SK-N-SH (cell line): ENCODE measurements at regions not wholly inside any gene's neighbourhood (a gene's known extent, or its start where the extent isn't known, plus 50 kb on each side); places are given as distances from the start of the nearest gene placed in this dataset.

Experiments used
- CTCF ChIA-PET: fragments of 300-600, 350-600 bp; formaldehyde crosslinking; extraction: SDS; loops from one replicate; lab custom pipeline; 2021; lab: Yijun Ruan, JAX
- POLR2A ChIA-PET: fragments of 350-600 bp; sonication (Branson Sonifier 250); formaldehyde crosslinking; extraction: SDS; loops from one replicate; lab custom pipeline; 2020; ENCODE audit warnings: antibody characterized with exemption, inconsistent platforms; lab: Yijun Ruan, JAX
- DNase-seq: peaks from one replicate; pipeline ENCODE4 v3.0.0; 2012
- H2AFZ ChIP-seq: fragments of 200-600 bp; sonication (generic); 2 replicates; pipeline ENCODE4 v1.8.1; 2016; ENCODE audit warnings: antibody characterized with exemption, mild to moderate bottlenecking, low read depth
- H3F3A ChIP-seq: fragments of 200-600 bp; sonication (generic); replicated peaks from 2 replicates; pipeline ENCODE3; 2016; ENCODE audit warnings: antibody characterized with exemption, mild to moderate bottlenecking; ENCODE audit not compliant: insufficient read depth
- H3K27ac ChIP-seq, 2 experiments: fragments of 200-500 bp in 1 of 2; fragments of 200-600 bp in 1 of 2; sonication (Bioruptor generic) in 1 of 2; sonication (generic), shearing (Covaris generic) in 1 of 2; 2 replicates each; pipeline versions ENCODE4 v1.5.1 to v1.6.1; 2014 to 2016; ENCODE audit warnings: low read depth in 2 of 2, inconsistent platforms in 1 of 2, low read length in 1 of 2, mild to moderate bottlenecking in 1 of 2, mixed read lengths in 1 of 2
- H3K27me3 ChIP-seq: fragments of 200-600 bp; sonication (generic), shearing (Covaris generic); 2 replicates; pipeline ENCODE4 v1.6.1; 2016; ENCODE audit warnings: mixed run types; ENCODE audit not compliant: insufficient read depth
- H3K36me3 ChIP-seq, 2 experiments: fragments of 200-500 bp in 1 of 2; fragments of 200-600 bp in 1 of 2; sonication (Bioruptor generic) in 1 of 2; sonication (generic) in 1 of 2; replicated peaks in 1 of 2; 2 replicates each; pipeline versions ENCODE3 to v1.5.1; 2014 to 2016; ENCODE audit warnings: low read length in 1 of 2, mild to moderate bottlenecking in 1 of 2; ENCODE audit not compliant: insufficient read depth in 2 of 2, control insufficient read depth in 1 of 2
- H3K4me1 ChIP-seq, 2 experiments: fragments of 200-500 bp in 1 of 2; fragments of 200-600 bp in 1 of 2; sonication (Bioruptor generic) in 1 of 2; sonication (generic), shearing (Covaris generic) in 1 of 2; 2 replicates each; pipeline versions ENCODE4 v1.5.1 to v1.6.1; 2014 to 2016; ENCODE audit warnings: low read depth in 1 of 2, low read length in 1 of 2, mixed run types in 1 of 2; ENCODE audit not compliant: insufficient read depth in 2 of 2, control insufficient read depth in 1 of 2
- H3K4me2 ChIP-seq: fragments of 200-600 bp; sonication (generic), shearing (Covaris generic); 2 replicates; pipeline ENCODE4 v1.6.1; 2017; ENCODE audit warnings: mixed run types
- H3K4me3 ChIP-seq, 2 experiments: fragments of 200-500 bp in 1 of 2; fragments of 200-600 bp in 1 of 2; sonication (Bioruptor generic) in 1 of 2; sonication (generic), shearing (Covaris generic) in 1 of 2; 2 replicates each; pipeline versions ENCODE4 v1.5.1 to v1.8.1; 2014 to 2016; ENCODE audit warnings: low read depth in 2 of 2, inconsistent platforms in 1 of 2, low read length in 1 of 2, mild to moderate bottlenecking in 1 of 2, mixed read lengths in 1 of 2, moderate library complexity in 1 of 2
- H3K79me2 ChIP-seq: fragments of 200-600 bp; sonication (generic); 2 replicates; pipeline ENCODE4 v1.8.1; 2017; ENCODE audit warnings: mild to moderate bottlenecking; ENCODE audit not compliant: insufficient read depth
- H3K9ac ChIP-seq: fragments of 200-600 bp; sonication (generic); 2 replicates; pipeline ENCODE4 v1.6.1; 2017; ENCODE audit warnings: mixed run types
- H3K9me2 ChIP-seq: fragments of 200-600 bp; sonication (generic); 2 replicates; pipeline ENCODE4 v1.6.1; 2017; ENCODE audit warnings: mixed run types
- H3K9me3 ChIP-seq: fragments of 200-600 bp; sonication (generic); 2 replicates; pipeline ENCODE4 v1.6.1; 2017; ENCODE audit warnings: mixed run types, mild to moderate bottlenecking, moderate library complexity
- H4K20me1 ChIP-seq: fragments of 200-600 bp; sonication (generic); 2 replicates; pipeline ENCODE4 v1.6.1; 2017; ENCODE audit warnings: mild to moderate bottlenecking, mixed run types; ENCODE audit not compliant: insufficient read depth
- EP300 ChIP-seq, 2 experiments: IDR thresholded peaks; 2 replicates each; pipeline versions ENCODE4 v1.4.0 to v1.6.1; 2012; ENCODE audit warnings: borderline replicate concordance in 1 of 2, low read depth in 1 of 2, low read length in 1 of 2
- FOXJ3 ChIP-seq: sonication (generic); formaldehyde crosslinking; IDR thresholded peaks from 2 replicates; pipeline ENCODE4 v1.5.1; 2020; ENCODE audit warnings: mild to moderate bottlenecking, missing genetic modification reagents
- GABPA ChIP-seq: IDR thresholded peaks from 2 replicates; pipeline ENCODE4 v1.4.0; 2012; ENCODE audit warnings: low read depth, mild to moderate bottlenecking
- JUND ChIP-seq: IDR thresholded peaks from 2 replicates; pipeline ENCODE4 v1.4.0; 2012
- MEF2A ChIP-seq: IDR thresholded peaks from 2 replicates; pipeline ENCODE4 v1.4.0; 2012; ENCODE audit warnings: low read depth, borderline replicate concordance
- MXI1 ChIP-seq: IDR thresholded peaks from 2 replicates; pipeline ENCODE4 v1.6.1; 2012; ENCODE audit warnings: mild to moderate bottlenecking, low read depth, low read length, improper control_type of control experiment
- NFIC ChIP-seq: IDR thresholded peaks from 2 replicates; pipeline ENCODE4 v1.4.0; 2012; ENCODE audit warnings: borderline replicate concordance
- NRF1 ChIP-seq: IDR thresholded peaks from 2 replicates; pipeline ENCODE4 v1.6.1; 2012; ENCODE audit warnings: low read depth, mild to moderate bottlenecking, low read length
- POLR2AphosphoS5 ChIP-seq: IDR thresholded peaks from 2 replicates; pipeline ENCODE4 v1.6.1; 2012; ENCODE audit warnings: low read depth, low read length
- RAD21 ChIP-seq: IDR thresholded peaks from 2 replicates; pipeline ENCODE4 v1.6.1; 2012; ENCODE audit warnings: mild to moderate bottlenecking, low read length
- RCOR1 ChIP-seq: fragments of 150-350 bp; IDR thresholded peaks from 2 replicates; pipeline ENCODE4 v1.6.1; 2017; ENCODE audit warnings: antibody characterized with exemption, low read length
- RFX5 ChIP-seq: IDR thresholded peaks from 2 replicates; pipeline ENCODE4 v1.6.1; 2012; ENCODE audit warnings: mild to moderate bottlenecking, improper control_type of control experiment, low read length
- RXRA ChIP-seq: IDR thresholded peaks from 2 replicates; pipeline ENCODE4 v1.4.0; 2012; ENCODE audit warnings: low read depth, mild to moderate bottlenecking, borderline replicate concordance
- SIN3A ChIP-seq: IDR thresholded peaks from 2 replicates; pipeline ENCODE4 v1.6.1; 2012; ENCODE audit warnings: low read depth, mild to moderate bottlenecking, low read length, moderate library complexity, borderline replicate concordance
- SMC3 ChIP-seq: IDR thresholded peaks from 2 replicates; pipeline ENCODE4 v1.6.1; 2012; ENCODE audit warnings: low read depth, low read length, improper control_type of control experiment
- TAF1 ChIP-seq: IDR thresholded peaks from 2 replicates; pipeline ENCODE4 v1.6.1; 2012; ENCODE audit warnings: low read depth, mild to moderate bottlenecking, low read length, moderate library complexity, borderline replicate concordance
- TCF12 ChIP-seq: IDR thresholded peaks from 2 replicates; pipeline ENCODE4 v1.4.0; 2012
- TEAD4 ChIP-seq: IDR thresholded peaks from 2 replicates; pipeline ENCODE4 v1.4.0; 2012; ENCODE audit warnings: mild to moderate bottlenecking, borderline replicate concordance; ENCODE audit not compliant: insufficient read depth
- WGBS: methylation state at CpG from one replicate; pipeline ENCODE4 v1.1.6; 2017; ENCODE audit warnings: low lambda C conversion rate; 5-methylcytosine and 5-hydroxymethylcytosine counted together
- TF ChIP-seq, protein P1 (sequence below): IDR thresholded peaks from 2 replicates; pipeline ENCODE4 v1.4.0; 2012; ENCODE audit warnings: low read depth
- TF ChIP-seq, protein P2 (sequence below): fragments of 150-350 bp; IDR thresholded peaks from 2 replicates; pipeline ENCODE4 v1.6.1; 2017; ENCODE audit warnings: antibody characterized with exemption, low read length, low read depth, borderline replicate concordance
- TF ChIP-seq, protein P3 (sequence below): fragments of 200-600 bp; sonication (generic); IDR thresholded peaks from 2 replicates; pipeline ENCODE4 v1.6.1; 2017; ENCODE audit warnings: antibody characterized with exemption, mild to moderate bottlenecking, moderate library complexity
- TF ChIP-seq, protein P4 (sequence below): IDR thresholded peaks from 2 replicates; pipeline ENCODE4; 2012
- TF ChIP-seq, protein P5 (sequence below): IDR thresholded peaks from 2 replicates; pipeline ENCODE4 v1.6.1; 2012; ENCODE audit warnings: mild to moderate bottlenecking, low read depth, low read length, moderate library complexity

DNA sequence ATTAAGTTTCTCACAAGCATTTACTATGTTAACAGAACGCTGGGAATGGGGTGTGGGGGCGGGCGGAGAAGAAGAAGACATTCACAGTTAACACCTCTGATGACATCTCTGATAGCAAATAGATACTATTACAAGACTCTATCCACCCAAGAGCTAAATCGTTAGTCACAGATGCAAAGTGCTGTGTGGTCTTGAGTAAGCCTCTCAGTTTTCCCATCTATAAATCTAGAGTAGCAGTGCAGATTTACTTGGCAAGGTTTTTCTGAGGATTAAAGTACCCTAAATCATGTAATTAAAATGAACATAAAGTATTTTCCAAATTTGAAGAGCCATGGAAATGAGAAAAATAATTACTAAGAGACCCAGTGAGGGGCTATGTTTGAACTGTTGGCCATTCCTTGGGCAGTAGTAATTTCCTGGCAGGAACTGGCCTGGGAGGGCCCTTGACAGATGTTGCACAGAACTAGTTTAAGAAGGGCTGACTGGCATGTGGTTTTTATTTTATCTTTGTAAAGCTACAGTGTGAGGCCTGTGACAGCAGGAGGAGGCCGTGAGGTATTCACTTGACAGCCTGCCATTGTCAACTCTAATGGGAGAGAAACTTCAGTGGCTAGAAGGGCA lies 58.7 kb upstream of the APOBEC4 start:
- Histone ChIP-seq H2AFZ (no peak overlapping the region), H3K9me2 (no peaks in the 10 kb centered on the region), H3F3A (no peaks in the 10 kb centered on the region), H3K79me2 (no peaks in the 10 kb centered on the region), H3K27ac (peak overlapping the region; percentile 53 to 86), H3K27me3 (no peaks in the 10 kb centered on the region), H3K4me2 (peak overlapping the region; percentile 20; the same call in 1 of the 2 replicates), H3K9ac (no peak overlapping the region), H3K4me3 (no peak overlapping the region), H3K36me3 (no peaks in the 10 kb centered on the region), H4K20me1 (no peaks in the 10 kb centered on the region), H3K9me3 (no peaks in the 10 kb centered on the region), H3K4me1 (peaks cover 19 to 22% of the 10 kb centered on the region in 2 experiments)
- peak; percentile 10 for DNase-seq
- WGBS, result 55% methylated on average over 5 of the region's 5 CpGs
- CTCF ChIA-PET, result interaction anchor here (1.1 to 4.4 kb wide), 4 partner anchors 10 to 204 kb away, joined by 3 to 13 read pairs (median 6); no protein-coding TSS in a partner anchor
- POLR2A ChIA-PET, result no interaction called here
- TF ChIP-seq RCOR1 (no peak), RXRA (no peak), GABPA (no peak), TCF12 (peak; percentile 86), RFX5 (no peak), FOXJ3 (CRISPR knock-in tag) (no peak), JUND (peak; percentile 14; the same call in 1 of the 2 replicates), TAF1 (no peak), POLR2AphosphoS5 (peak; percentile 32; the same call in 1 of the 2 replicates), EP300 (IDR thresholded peaks at IDR 0.05; ENCODE audit: borderline replicate concordance in 1 of 2, low read depth in 1 of 2, low read length in 1 of 2) (peak in 1 of 2 experiments; percentile 48; a peak in 1 of 4 replicates), NFIC (peak; percentile 45), TEAD4 (no peak), MEF2A (no peak), RAD21 (no peak), MXI1 (peak; percentile 55), SMC3 (no peak), NRF1 (no peak), SIN3A (peak; percentile 59; the same call in 1 of the 2 replicates)
- TF ChIP-seq, protein P1, sequence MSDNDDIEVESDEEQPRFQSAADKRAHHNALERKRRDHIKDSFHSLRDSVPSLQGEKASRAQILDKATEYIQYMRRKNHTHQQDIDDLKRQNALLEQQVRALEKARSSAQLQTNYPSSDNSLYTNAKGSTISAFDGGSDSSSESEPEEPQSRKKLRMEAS, result peak; percentile 45; the same call in 1 of the 2 replicates
- TF ChIP-seq, protein P2, sequence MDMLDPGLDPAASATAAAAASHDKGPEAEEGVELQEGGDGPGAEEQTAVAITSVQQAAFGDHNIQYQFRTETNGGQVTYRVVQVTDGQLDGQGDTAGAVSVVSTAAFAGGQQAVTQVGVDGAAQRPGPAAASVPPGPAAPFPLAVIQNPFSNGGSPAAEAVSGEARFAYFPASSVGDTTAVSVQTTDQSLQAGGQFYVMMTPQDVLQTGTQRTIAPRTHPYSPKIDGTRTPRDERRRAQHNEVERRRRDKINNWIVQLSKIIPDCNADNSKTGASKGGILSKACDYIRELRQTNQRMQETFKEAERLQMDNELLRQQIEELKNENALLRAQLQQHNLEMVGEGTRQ, result no peak
- TF ChIP-seq, protein P3, sequence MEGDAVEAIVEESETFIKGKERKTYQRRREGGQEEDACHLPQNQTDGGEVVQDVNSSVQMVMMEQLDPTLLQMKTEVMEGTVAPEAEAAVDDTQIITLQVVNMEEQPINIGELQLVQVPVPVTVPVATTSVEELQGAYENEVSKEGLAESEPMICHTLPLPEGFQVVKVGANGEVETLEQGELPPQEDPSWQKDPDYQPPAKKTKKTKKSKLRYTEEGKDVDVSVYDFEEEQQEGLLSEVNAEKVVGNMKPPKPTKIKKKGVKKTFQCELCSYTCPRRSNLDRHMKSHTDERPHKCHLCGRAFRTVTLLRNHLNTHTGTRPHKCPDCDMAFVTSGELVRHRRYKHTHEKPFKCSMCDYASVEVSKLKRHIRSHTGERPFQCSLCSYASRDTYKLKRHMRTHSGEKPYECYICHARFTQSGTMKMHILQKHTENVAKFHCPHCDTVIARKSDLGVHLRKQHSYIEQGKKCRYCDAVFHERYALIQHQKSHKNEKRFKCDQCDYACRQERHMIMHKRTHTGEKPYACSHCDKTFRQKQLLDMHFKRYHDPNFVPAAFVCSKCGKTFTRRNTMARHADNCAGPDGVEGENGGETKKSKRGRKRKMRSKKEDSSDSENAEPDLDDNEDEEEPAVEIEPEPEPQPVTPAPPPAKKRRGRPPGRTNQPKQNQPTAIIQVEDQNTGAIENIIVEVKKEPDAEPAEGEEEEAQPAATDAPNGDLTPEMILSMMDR, result peak; percentile 19; the same call in 1 of the 2 replicates
- TF ChIP-seq, protein P4, sequence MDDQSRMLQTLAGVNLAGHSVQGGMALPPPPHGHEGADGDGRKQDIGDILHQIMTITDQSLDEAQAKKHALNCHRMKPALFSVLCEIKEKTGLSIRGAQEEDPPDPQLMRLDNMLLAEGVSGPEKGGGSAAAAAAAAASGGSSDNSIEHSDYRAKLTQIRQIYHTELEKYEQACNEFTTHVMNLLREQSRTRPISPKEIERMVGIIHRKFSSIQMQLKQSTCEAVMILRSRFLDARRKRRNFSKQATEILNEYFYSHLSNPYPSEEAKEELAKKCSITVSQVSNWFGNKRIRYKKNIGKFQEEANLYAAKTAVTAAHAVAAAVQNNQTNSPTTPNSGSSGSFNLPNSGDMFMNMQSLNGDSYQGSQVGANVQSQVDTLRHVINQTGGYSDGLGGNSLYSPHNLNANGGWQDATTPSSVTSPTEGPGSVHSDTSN, result peak; percentile 60; the same call in 1 of the 2 replicates
- TF ChIP-seq, protein P5, sequence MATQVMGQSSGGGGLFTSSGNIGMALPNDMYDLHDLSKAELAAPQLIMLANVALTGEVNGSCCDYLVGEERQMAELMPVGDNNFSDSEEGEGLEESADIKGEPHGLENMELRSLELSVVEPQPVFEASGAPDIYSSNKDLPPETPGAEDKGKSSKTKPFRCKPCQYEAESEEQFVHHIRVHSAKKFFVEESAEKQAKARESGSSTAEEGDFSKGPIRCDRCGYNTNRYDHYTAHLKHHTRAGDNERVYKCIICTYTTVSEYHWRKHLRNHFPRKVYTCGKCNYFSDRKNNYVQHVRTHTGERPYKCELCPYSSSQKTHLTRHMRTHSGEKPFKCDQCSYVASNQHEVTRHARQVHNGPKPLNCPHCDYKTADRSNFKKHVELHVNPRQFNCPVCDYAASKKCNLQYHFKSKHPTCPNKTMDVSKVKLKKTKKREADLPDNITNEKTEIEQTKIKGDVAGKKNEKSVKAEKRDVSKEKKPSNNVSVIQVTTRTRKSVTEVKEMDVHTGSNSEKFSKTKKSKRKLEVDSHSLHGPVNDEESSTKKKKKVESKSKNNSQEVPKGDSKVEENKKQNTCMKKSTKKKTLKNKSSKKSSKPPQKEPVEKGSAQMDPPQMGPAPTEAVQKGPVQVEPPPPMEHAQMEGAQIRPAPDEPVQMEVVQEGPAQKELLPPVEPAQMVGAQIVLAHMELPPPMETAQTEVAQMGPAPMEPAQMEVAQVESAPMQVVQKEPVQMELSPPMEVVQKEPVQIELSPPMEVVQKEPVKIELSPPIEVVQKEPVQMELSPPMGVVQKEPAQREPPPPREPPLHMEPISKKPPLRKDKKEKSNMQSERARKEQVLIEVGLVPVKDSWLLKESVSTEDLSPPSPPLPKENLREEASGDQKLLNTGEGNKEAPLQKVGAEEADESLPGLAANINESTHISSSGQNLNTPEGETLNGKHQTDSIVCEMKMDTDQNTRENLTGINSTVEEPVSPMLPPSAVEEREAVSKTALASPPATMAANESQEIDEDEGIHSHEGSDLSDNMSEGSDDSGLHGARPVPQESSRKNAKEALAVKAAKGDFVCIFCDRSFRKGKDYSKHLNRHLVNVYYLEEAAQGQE, result no peak
- TF ChIP-seq, all 33 proteins: peak for 10
